Large intestine (tissue), 3 donors: ENCODE measurements at regions not wholly inside any gene's neighbourhood (a gene's known extent, or its start where the extent isn't known, plus 50 kb on each side); places are given as distances from the start of the nearest gene placed in this dataset.

Source experiments
- DNase-seq, 2 donors: peaks; one replicate each; pipeline versions ENCODE4 v3.0.0 to v3.0.0-alpha.2; 2013
- H3K27ac ChIP-seq: one replicate; pipeline ENCODE4 v1.5.1; 2013; ENCODE audit warnings: low read length
- H3K27me3 ChIP-seq: 2 replicates; pipeline ENCODE4 v1.6.1; 2013; ENCODE audit warnings: low read length; ENCODE audit not compliant: control insufficient read depth, insufficient read depth
- H3K36me3 ChIP-seq: 2 replicates; pipeline ENCODE4 v1.6.1; 2013; ENCODE audit warnings: low read length; ENCODE audit not compliant: control insufficient read depth, insufficient read depth
- H3K4me1 ChIP-seq: one replicate; pipeline ENCODE4 v1.6.1; 2013; ENCODE audit warnings: low read length; ENCODE audit not compliant: control insufficient read depth, insufficient read depth
- H3K4me3 ChIP-seq: one replicate; pipeline ENCODE4 v1.5.1; 2013; ENCODE audit warnings: low read length
- H3K9me3 ChIP-seq: one replicate; pipeline ENCODE4 v1.6.1; 2013; ENCODE audit warnings: mild to moderate bottlenecking, low read depth, low read length, moderate library complexity; ENCODE audit not compliant: control insufficient read depth
- WGBS: methylation state at CpG from one replicate; pipeline ENCODE4 v1.1.5; 2013; ENCODE audit warnings: low lambda C conversion rate; ENCODE audit not compliant: insufficient coverage; 5-methylcytosine and 5-hydroxymethylcytosine counted together

DNA sequence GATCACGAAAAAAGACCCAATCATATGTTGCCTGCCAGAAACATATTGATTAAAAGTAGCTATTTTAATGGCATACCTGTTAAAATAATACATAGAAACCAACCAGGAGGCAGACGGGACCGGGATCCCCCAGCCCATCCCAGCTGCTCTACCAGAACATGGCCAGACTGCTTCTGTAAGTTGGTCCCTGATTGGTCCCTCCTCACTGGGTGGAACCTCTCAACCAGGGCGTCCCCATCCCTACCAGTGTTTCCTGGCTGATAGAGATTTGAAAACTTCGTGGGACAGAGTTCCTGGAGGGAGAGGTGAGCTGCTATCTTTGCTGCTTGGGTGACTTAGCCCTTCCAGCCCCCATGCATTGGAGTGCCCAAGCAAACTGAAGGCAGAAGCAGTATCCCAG is 256.2 kb downstream of the TRAM1L1 start:
- 70% methylated on average over 1 of the region's 5 CpGs for WGBS
- H3K4me3 ChIP-seq: no peak overlapping the region

DNA sequence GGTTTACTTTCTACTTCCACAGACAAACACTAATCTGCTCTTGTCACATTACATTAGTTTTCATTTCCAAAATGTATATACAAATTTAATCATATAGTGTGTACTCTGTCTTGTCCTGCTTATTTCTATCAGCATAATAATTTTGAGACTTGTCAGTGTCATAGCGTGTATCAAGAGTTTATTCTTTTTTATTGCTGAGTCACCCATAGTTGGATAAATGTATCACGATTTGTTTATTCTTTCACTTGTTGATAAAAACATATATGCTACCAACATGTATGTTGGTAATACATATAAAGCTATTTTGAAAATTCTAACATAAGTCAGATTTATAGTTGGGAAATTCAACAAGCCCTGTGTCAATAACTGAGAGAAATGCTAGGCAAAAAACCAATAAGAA is 261.2 kb downstream of the TRAM1L1 start:
- Histone ChIP-seq H3K4me3 (no peak overlapping the region), H3K27ac (no peak overlapping the region), H3K27me3 (no peaks in the 10 kb centered on the region), H3K36me3 (no peaks in the 10 kb centered on the region), H3K9me3 (no peaks in the 10 kb centered on the region), H3K4me1 (no peaks in the 10 kb centered on the region)
- 90% methylated on average over 2 of the region's 2 CpGs for WGBS
- DNase-seq: no peak

More for the DNA sequence above, 256.2 kb downstream of the TRAM1L1 start:
- no peak overlapping the region for H3K27ac ChIP-seq
- peaks cover 3% of the 10 kb centered on the region for H3K9me3 ChIP-seq
- no peaks in the 10 kb centered on the region for H3K4me1 ChIP-seq
- no peaks in the 10 kb centered on the region for H3K36me3 ChIP-seq
- DNase-seq: no peak
- H3K27me3 ChIP-seq: no peaks in the 10 kb centered on the region

DNA sequence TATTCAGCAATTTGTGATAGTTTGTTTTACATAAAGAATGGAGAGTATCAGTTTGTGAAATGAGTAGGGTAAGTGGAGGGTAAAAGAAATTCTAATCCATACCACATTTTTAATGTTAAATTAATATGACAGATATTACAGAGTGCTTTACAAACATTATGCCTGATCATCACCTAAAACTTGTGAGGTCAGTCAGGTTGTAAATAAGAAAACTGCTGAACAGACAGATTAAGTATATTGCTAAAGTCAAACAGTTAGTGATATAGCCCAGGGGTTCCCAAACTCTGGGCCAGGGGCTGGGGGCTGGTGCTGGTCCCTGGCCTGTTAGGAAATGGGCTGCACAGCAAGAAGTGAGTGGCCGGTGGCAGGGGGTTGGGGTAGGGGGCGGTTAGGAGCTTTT is 273.6 kb downstream of the TRAM1L1 start:
- H3K27ac ChIP-seq: no peak overlapping the region
- no peaks in the 10 kb centered on the region for H3K4me1 ChIP-seq
- WGBS: no CpG with 5 or more reads among the region's 2 CpGs
- no peaks in the 10 kb centered on the region for H3K9me3 ChIP-seq
- no peaks in the 10 kb centered on the region for H3K27me3 ChIP-seq
- H3K4me3 ChIP-seq: no peak overlapping the region
- no peak for DNase-seq
- H3K36me3 ChIP-seq: no peaks in the 10 kb centered on the region

DNA sequence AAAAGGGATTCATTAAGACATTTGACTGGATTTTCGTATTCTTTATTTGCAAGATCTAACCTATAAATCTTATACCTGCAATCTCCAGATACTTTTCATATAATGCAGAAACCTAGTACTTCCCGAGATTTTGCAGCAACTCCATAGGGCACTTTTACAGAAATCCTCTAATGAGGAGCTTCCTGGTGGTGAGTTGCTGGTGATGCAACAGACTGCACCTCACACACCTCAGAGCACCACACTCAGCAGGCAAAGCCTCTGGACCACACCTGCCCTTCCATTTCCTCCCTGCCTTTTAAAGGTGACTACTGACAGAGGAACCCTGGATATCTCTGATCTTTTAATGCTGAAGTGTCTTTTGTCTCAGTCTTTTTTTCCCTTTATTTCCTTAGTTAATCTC is 289.4 kb downstream of the TRAM1L1 start:
- no peak overlapping the region for H3K27ac ChIP-seq
- no peaks in the 10 kb centered on the region for H3K4me1 ChIP-seq
- H3K27me3 ChIP-seq: no peaks in the 10 kb centered on the region
- DNase-seq: no peak
- H3K9me3 ChIP-seq: no peaks in the 10 kb centered on the region
- WGBS: 100% methylated on average over 1 of the region's 2 CpGs
- no peaks in the 10 kb centered on the region for H3K36me3 ChIP-seq
- H3K4me3 ChIP-seq: no peak overlapping the region

DNA sequence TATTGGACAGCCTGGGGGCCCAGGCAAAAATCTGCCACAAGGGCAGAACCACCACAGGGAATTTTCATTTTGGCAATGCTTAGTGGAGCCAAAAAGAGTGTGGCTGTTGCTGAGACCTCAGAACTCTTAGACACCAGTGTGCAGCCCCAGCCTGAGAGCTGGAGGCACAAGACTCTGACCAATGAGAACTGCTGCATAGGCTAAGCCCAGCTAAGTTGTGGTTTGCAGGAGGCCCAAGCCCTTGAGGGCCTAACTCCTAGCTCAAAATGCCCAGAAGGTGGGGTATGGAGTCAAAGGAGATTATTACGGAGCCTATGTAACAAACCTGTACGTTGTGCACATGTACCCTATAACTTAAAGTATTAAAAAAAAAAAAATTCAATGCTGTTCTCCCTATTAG is 296.7 kb downstream of the TRAM1L1 start:
- no peaks in the 10 kb centered on the region for H3K36me3 ChIP-seq
- H3K27me3 ChIP-seq: no peaks in the 10 kb centered on the region
- no peak overlapping the region for H3K4me3 ChIP-seq
- no CpG with 5 or more reads among the region's 2 CpGs for WGBS
- H3K4me1 ChIP-seq: no peaks in the 10 kb centered on the region
- DNase-seq: no peak
- no peak overlapping the region for H3K27ac ChIP-seq
- no peaks in the 10 kb centered on the region for H3K9me3 ChIP-seq

DNA sequence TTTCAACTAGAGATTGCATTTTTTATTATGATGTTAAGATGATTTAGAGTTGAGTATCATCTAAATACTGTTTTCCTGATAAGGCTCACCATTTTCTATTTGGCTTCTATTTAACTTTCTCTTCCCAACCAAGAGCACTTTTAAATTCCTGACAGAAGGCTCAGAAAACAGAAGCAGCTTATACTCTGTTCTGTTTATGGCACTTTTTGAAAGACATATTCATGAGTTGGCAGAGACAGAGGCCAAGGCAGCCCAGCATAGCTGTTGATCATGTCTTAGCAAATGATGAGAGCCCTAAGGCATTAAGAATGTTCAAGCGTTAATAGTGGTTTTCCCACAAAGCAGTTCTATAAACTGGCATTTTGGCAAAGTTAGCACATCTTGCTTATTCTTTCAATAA is 330.3 kb downstream of the TRAM1L1 start:
- Histone ChIP-seq H3K9me3 (no peaks in the 10 kb centered on the region), H3K4me3 (no peak overlapping the region), H3K27ac (no peak overlapping the region), H3K36me3 (no peaks in the 10 kb centered on the region), H3K27me3 (no peaks in the 10 kb centered on the region), H3K4me1 (no peaks in the 10 kb centered on the region)
- no peak for DNase-seq
- no CpG with 5 or more reads among the region's 1 CpG for WGBS

DNA sequence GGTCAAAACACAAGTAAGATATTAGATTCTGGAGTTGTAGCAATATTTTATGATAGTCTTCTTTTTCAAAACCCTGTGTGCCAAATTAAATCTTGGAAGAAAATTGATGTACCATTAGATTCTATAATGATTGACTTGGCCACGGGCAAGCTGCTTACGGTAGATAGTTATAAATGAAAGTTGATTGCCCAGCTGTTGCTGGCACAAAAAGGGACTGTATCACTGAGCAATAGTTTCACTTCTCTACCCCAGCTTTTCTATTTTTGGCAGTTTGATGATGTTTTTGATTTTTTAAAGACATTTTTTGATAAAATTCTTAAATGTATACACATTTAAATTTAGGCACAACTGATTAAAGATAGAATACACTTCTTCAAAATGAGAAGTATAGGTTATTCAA is 333.3 kb downstream of the TRAM1L1 start:
- H3K36me3 ChIP-seq: no peaks in the 10 kb centered on the region
- 70% methylated on average over 2 of the region's 2 CpGs for WGBS
- no peaks in the 10 kb centered on the region for H3K9me3 ChIP-seq
- no peaks in the 10 kb centered on the region for H3K27me3 ChIP-seq
- H3K27ac ChIP-seq: no peak overlapping the region
- H3K4me3 ChIP-seq: no peak overlapping the region
- DNase-seq: no peak
- no peaks in the 10 kb centered on the region for H3K4me1 ChIP-seq

DNA sequence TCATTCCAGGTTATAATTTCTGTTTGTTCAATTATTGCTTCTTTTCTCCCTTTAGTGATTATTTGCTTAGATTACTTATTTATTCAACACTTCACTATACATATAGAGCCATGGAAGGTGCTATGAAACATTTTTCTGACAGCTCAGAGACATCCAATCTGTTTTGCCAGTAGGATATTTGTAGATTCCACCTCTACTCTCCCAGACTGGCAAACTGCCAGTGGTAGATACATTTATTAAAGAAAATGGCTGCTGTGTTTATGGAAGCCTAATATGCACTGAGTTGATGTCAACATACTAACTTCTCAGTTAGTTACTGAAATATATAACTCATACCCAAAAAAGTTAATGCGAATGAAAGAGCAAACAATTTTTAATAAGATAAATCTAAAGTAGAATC is 348.6 kb downstream of the TRAM1L1 start:
- no peaks in the 10 kb centered on the region for H3K9me3 ChIP-seq
- WGBS: 88% methylated on average over 1 of the region's 1 CpG
- no peaks in the 10 kb centered on the region for H3K4me1 ChIP-seq

DNA sequence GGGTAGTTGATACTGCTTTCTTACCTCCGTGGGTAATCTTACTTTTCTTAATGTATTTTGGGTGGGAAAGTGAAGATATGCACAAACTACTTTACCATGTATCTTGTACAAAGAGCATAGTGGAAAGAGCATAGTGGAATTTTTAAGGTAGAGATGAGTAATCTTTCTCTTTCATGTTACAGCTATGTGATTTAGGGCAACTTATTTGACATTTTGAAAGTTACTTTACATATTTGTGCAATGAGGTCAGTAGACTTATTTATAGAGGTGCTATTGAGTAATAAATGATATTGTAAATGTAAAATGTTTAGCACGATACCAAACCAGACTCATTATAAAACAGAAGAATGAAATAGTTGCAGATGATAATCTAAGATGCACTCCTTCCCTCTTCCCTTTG is 351.2 kb downstream of the TRAM1L1 start:
- WGBS: 60% methylated on average over 1 of the region's 2 CpGs
- no peak overlapping the region for H3K27ac ChIP-seq
- no peak for DNase-seq
- H3K27me3 ChIP-seq: no peaks in the 10 kb centered on the region
- H3K9me3 ChIP-seq: no peaks in the 10 kb centered on the region
- H3K4me3 ChIP-seq: no peak overlapping the region
- no peaks in the 10 kb centered on the region for H3K36me3 ChIP-seq
- no peaks in the 10 kb centered on the region for H3K4me1 ChIP-seq

More for the DNA sequence above, 348.6 kb downstream of the TRAM1L1 start:
- no peak overlapping the region for H3K4me3 ChIP-seq
- no peaks in the 10 kb centered on the region for H3K36me3 ChIP-seq
- H3K27ac ChIP-seq: no peak overlapping the region
- no peak for DNase-seq
- no peaks in the 10 kb centered on the region for H3K27me3 ChIP-seq

DNA sequence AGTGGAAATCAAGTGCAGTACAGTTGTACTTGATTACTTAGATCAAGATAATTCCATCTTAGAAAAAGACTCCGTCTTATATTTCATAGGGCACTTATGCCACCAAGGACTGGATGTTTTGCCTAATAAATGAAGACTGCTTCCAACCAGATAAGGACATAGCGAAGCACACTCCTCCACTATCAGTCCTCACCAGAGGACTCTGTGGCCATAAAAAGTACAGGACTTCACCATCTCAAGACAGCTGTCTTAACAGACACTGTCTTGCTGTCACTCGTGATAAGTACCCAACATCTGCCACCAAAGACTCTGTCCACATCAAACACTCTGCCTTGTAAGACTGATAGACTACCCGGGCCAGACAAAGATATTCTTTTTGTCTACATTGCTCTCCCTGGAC is 352.0 kb downstream of the TRAM1L1 start:
- H3K27ac ChIP-seq: no peak overlapping the region
- H3K27me3 ChIP-seq: no peaks in the 10 kb centered on the region
- no peaks in the 10 kb centered on the region for H3K4me1 ChIP-seq
- DNase-seq: no peak
- no peak overlapping the region for H3K4me3 ChIP-seq
- no peaks in the 10 kb centered on the region for H3K9me3 ChIP-seq
- no CpG with 5 or more reads among the region's 4 CpGs for WGBS
- H3K36me3 ChIP-seq: no peaks in the 10 kb centered on the region

DNA sequence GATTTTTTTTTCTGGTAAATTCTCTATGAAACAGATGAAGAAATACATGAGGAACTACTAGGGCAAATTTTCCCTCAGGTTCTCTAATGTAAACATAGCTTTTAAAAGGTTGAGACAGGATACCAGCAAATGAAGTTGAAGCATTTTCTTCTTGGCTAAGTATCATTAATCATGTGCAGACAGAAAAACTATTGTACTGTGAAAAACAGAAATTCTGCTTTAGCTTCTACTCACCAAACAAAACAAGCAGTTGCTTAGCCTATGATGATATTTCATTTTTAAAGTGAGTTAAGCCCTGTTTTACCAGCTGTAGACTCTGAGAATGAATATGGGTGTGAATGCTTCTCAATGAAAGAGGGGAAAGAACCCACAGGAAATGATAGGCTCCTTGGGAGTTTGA is 358.9 kb downstream of the TRAM1L1 start:
- Histone ChIP-seq H3K4me1 (no peaks in the 10 kb centered on the region), H3K27ac (no peak overlapping the region), H3K4me3 (no peak overlapping the region), H3K27me3 (no peaks in the 10 kb centered on the region), H3K36me3 (no peaks in the 10 kb centered on the region), H3K9me3 (no peaks in the 10 kb centered on the region)
- no peak for DNase-seq
